Sigmoid colon (tissue), 4 donors: ENCODE measurements at regions not wholly inside any gene's neighbourhood (a gene's known extent, or its start where the extent isn't known, plus 50 kb on each side); places are given as distances from the start of the nearest gene placed in this dataset.

Source experiments
- CTCF ChIP-seq, 4 experiments: fragments of 450-650 bp in 3 of 4; fragments of 200-600 bp in 1 of 4; IDR thresholded peaks; one replicate each; pipeline ENCODE4 v1.5.1; 2016 to 2019; ENCODE audit warnings: antibody characterized with exemption in 4 of 4, mild to moderate bottlenecking in 3 of 4, moderate library complexity in 2 of 4
- EP300 ChIP-seq, 4 donors: sonication (generic); formaldehyde crosslinking; IDR thresholded peaks; one replicate each; pipeline ENCODE4 v1.6.1; 2017; ENCODE audit warnings: antibody characterized with exemption in 4 of 4
- POLR2A ChIP-seq, 2 donors: fragments of 450-650 bp; IDR thresholded peaks; one replicate each; pipeline ENCODE4 v1.6.1; 2016; ENCODE audit warnings: antibody characterized with exemption in 2 of 2, mild to moderate bottlenecking in 2 of 2, moderate library complexity in 2 of 2
- POLR2AphosphoS5 ChIP-seq, 4 donors: sonication (generic); formaldehyde crosslinking; IDR thresholded peaks; one replicate each; pipeline ENCODE4 v1.6.1; 2017; ENCODE audit warnings: antibody characterized with exemption in 4 of 4

- TF ChIP-seq CTCF (IDR thresholded peaks at IDR 0.05) (no peak), EP300 (IDR thresholded peaks at IDR 0.05) (no peak), POLR2A (IDR thresholded peaks at IDR 0.05) (no peak), POLR2AphosphoS5 (IDR thresholded peaks at IDR 0.05) (no peak)
These were observed 219.1 kb downstream of the IRS2 start for GRCh38 chr13:109567315-109567714.
